Mammary epithelial cell (primary cell): ENCODE measurements at regions not wholly inside any gene's neighbourhood (a gene's known extent, or its start where the extent isn't known, plus 50 kb on each side); places are given as distances from the start of the nearest gene placed in this dataset.

Experiments
- EZH2 ChIP-seq: IDR thresholded peaks from 2 replicates; pipeline ENCODE4 v1.6.1; 2012; ENCODE audit warnings: low read length, inconsistent platforms, borderline replicate concordance
- TF ChIP-seq, protein P1 (sequence below), 2 donors: IDR thresholded peaks in 1 of 2; conservative IDR thresholded peaks in 1 of 2; 2 replicates each; pipeline ENCODE4 v1.5.1; 2011 to 2012; ENCODE audit warnings: inconsistent platforms in 2 of 2, low read length in 2 of 2, mild to moderate bottlenecking in 2 of 2, control low read depth in 1 of 2, low read depth in 1 of 2; ENCODE audit not compliant: insufficient read depth in 1 of 2; ENCODE audit errors: extremely low read depth in 1 of 2

DNA sequence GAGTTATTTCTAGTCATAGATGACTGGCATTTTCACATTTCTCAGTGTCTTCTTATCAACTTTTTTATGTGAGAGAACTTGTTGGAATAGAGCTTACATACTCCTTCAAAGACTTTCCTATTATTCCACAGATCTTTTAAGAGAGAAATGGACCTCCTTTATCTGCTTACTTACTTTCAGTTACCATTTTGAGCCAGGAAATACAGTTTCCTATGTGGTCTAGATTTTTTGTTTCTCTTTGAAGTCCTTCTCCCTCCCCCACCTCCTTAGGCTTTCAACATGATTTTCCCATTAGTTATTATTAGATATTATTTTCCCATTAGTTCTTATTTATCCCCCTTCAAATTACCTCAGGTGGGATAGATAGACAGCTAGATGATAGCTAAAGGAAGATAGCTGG is 289.1 kb upstream of the ITGA1 start:
- TF ChIP-seq, protein P1, sequence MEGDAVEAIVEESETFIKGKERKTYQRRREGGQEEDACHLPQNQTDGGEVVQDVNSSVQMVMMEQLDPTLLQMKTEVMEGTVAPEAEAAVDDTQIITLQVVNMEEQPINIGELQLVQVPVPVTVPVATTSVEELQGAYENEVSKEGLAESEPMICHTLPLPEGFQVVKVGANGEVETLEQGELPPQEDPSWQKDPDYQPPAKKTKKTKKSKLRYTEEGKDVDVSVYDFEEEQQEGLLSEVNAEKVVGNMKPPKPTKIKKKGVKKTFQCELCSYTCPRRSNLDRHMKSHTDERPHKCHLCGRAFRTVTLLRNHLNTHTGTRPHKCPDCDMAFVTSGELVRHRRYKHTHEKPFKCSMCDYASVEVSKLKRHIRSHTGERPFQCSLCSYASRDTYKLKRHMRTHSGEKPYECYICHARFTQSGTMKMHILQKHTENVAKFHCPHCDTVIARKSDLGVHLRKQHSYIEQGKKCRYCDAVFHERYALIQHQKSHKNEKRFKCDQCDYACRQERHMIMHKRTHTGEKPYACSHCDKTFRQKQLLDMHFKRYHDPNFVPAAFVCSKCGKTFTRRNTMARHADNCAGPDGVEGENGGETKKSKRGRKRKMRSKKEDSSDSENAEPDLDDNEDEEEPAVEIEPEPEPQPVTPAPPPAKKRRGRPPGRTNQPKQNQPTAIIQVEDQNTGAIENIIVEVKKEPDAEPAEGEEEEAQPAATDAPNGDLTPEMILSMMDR (conservative IDR thresholded peaks at IDR 0.05 in 1 of 2, IDR thresholded peaks at IDR 0.05 in 1 of 2; ENCODE audit: extremely low read depth in 1 of 2, insufficient read depth in 1 of 2, low read depth in 1 of 2, low read length in 2 of 2) = no peak
- TF ChIP-seq EZH2 = no peak
